Tibial artery (tissue), 4 donors: ENCODE measurements at regions not wholly inside any gene's neighbourhood (a gene's known extent, or its start where the extent isn't known, plus 50 kb on each side); places are given as distances from the start of the nearest gene placed in this dataset.

ENCODE experiments used
- DNase-seq, 2 donors: peaks; one replicate each; pipeline ENCODE4 v3.0.0-alpha.2; 2019
- H3K27ac ChIP-seq, 2 donors: fragments of 200-600 bp; sonication (generic) in 1 of 2; 1 replicate in 1 of 2; 2 replicates in 1 of 2; pipeline ENCODE4 v1.5.1; 2018 to 2019; ENCODE audit warnings: mild to moderate bottlenecking in 1 of 2
- H3K27me3 ChIP-seq, 2 donors: fragments of 200-600 bp; sonication (generic) in 1 of 2; one replicate each; pipeline versions ENCODE4 v1.5.1 to v1.6.0; 2016 to 2019
- H3K36me3 ChIP-seq, 3 donors: fragments of 200-600 bp; sonication (generic) in 2 of 3; one replicate each; pipeline ENCODE4 v1.5.1; 2016 to 2019; ENCODE audit warnings: mild to moderate bottlenecking in 2 of 3
- H3K4me1 ChIP-seq, 4 donors: fragments of 200-600 bp; sonication (generic) in 2 of 4; 1 replicate in 3 of 4; 2 replicates in 1 of 4; pipeline ENCODE4 v1.5.1; 2016 to 2019
- H3K4me3 ChIP-seq, 2 donors: fragments of 200-600 bp; sonication (generic) in 1 of 2; 1 replicate in 1 of 2; 2 replicates in 1 of 2; pipeline ENCODE4 v1.5.1; 2018 to 2019; ENCODE audit warnings: mild to moderate bottlenecking in 2 of 2
- H3K9me3 ChIP-seq, 3 donors: fragments of 200-600 bp; sonication (generic) in 1 of 3; one replicate each; pipeline ENCODE4 v1.5.1; 2016 to 2019
- intact Hi-C: fragments of 100-400 bp; cut with DNase I; formaldehyde crosslinking; loops from one replicate; pipeline ENCODE4 v1.15.0; 2023; ENCODE audit warnings: low total_unique reads
- TF ChIP-seq, protein P1 (sequence below), 2 experiments: fragments of 200-600 bp in 1 of 2; fragments of 450-650 bp in 1 of 2; IDR thresholded peaks; one replicate each; pipeline ENCODE4 v1.5.1; 2017 to 2019; ENCODE audit warnings: antibody characterized with exemption in 2 of 2, mild to moderate bottlenecking in 1 of 2, moderate library complexity in 1 of 2

DNA sequence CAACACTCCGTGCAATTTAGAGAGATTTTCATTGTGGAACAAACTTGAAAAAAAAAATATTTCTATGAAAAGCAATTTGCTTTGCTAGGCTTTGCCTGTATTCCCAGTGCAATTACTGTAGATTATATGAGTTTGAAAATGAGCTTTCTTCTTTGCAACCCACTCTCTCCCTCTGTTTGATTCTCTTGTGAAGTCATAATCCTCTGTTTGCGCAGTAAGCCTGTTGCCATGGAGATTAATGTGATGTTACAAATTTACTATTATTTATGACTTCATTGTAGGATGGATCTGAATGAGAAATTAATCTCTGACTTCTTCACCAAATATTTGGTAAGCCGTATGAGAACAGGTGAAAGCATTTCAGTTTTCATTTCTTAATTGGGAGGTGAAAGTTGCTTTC, 320.3 kb downstream of the SPATA31D1 start:
- TF ChIP-seq, protein P1, sequence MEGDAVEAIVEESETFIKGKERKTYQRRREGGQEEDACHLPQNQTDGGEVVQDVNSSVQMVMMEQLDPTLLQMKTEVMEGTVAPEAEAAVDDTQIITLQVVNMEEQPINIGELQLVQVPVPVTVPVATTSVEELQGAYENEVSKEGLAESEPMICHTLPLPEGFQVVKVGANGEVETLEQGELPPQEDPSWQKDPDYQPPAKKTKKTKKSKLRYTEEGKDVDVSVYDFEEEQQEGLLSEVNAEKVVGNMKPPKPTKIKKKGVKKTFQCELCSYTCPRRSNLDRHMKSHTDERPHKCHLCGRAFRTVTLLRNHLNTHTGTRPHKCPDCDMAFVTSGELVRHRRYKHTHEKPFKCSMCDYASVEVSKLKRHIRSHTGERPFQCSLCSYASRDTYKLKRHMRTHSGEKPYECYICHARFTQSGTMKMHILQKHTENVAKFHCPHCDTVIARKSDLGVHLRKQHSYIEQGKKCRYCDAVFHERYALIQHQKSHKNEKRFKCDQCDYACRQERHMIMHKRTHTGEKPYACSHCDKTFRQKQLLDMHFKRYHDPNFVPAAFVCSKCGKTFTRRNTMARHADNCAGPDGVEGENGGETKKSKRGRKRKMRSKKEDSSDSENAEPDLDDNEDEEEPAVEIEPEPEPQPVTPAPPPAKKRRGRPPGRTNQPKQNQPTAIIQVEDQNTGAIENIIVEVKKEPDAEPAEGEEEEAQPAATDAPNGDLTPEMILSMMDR (IDR thresholded peaks at IDR 0.05): no peak
- intact Hi-C loops: no loop called here
- Histone ChIP-seq H3K9me3 (no peaks in the 10 kb centered on the region), H3K36me3 (no peaks in the 10 kb centered on the region), H3K4me3 (no peak overlapping the region), H3K27ac (no peak overlapping the region), H3K27me3 (no peaks in the 10 kb centered on the region), H3K4me1 (no peaks in the 10 kb centered on the region)
- DNase-seq: no peak

DNA sequence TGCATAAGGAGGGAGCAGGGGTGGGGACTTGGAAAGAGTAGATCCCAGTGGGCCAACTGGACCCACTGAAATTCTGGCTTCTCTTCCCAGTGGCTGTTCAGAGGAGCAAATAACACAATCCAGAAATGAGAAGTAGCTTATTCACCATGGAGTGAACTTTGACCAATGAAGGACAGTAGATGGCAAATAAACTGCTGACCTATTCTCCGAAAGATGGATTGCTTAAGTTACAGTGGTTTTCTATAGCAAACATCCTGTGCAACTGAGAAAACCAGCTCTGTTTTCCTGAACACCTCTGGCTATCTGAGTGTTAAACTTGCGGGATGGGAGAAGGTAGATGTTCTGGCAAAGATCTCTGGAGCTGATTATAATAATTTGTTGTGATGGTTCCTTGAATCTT, 325.1 kb downstream of the SPATA31D1 start:
- TF ChIP-seq, protein P1 (IDR thresholded peaks at IDR 0.05): no peak
- no peak overlapping the region for H3K4me3 ChIP-seq
- H3K36me3 ChIP-seq: no peaks in the 10 kb centered on the region
- H3K9me3 ChIP-seq: no peaks in the 10 kb centered on the region
- intact Hi-C loops: no loop called here
- no peak for DNase-seq
- H3K27me3 ChIP-seq: no peaks in the 10 kb centered on the region
- H3K27ac ChIP-seq: no peak overlapping the region
- H3K4me1 ChIP-seq: no peaks in the 10 kb centered on the region

DNA sequence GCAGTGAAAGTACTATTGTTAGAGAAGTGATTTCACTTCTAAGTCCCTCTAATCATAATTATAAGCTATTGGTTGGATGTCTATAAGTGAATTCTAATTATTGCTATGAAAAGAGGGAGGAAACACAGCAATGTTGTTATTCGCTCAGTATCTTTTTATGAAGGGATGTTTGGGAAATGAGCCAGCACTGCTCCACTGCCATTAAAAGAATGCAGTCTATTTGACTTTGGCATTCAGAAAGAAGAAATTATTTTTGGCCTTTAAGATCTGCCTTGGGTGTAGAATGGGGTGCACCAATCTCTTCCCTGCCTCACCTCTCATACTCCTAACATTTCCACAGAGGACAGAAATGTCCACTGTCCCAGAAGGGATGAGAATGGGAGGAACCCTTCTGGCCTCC, 332.0 kb downstream of the SPATA31D1 start:
- intact Hi-C loops: no loop called here
- H3K36me3 ChIP-seq: no peaks in the 10 kb centered on the region
- H3K27ac ChIP-seq: no peak overlapping the region
- H3K4me1 ChIP-seq: no peaks in the 10 kb centered on the region
- H3K9me3 ChIP-seq: peaks cover 0 to 4% (median 3%) of the 10 kb centered on the region in 3 donors
- no peak overlapping the region for H3K4me3 ChIP-seq
- DNase-seq: no peak
- no peaks in the 10 kb centered on the region for H3K27me3 ChIP-seq
- TF ChIP-seq, protein P1 (IDR thresholded peaks at IDR 0.05): no peak

DNA sequence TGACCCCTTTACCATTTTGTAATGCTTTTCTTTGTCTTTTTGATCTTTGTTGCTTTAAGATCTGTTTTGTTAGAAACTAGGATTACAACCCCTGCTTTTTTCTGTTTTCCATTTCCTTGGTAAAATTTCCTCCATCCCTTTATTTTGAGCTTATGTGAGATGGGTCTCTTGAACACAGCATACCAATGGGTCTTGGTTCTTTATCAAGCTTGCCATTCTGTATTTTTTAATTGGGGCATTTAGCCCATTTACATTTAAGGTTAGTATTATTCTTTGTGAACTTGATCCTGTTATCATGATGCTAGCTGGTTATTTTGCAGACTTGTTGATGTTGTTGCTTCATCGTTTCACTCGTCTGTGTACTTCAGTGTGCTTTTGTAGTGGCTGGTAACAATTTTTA, 337.3 kb downstream of the SPATA31D1 start:
- intact Hi-C loops: no loop called here

DNA sequence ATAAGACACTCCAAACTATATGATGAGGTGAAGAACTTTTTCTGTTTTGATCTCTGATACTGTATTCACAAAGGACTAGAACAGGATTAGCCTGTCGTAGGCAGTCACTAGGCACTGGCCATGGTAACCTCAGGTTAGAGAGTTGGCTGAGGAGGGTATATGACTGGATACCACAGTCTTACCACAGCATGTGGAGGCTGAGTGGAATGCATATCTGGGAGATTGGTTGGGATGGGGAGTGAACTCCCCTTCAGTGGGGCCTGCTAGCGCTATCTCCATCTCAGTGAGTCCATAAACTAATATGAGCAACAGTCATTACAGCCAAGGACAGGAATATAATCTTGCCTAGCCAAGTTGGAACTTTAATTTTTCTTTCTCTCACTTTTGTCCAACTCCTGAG, 339.1 kb downstream of the SPATA31D1 start:
- DNase-seq: no peak
- peaks cover 0 to 13% (median 4%) of the 10 kb centered on the region in 3 donors for H3K9me3 ChIP-seq
- H3K4me1 ChIP-seq: no peaks in the 10 kb centered on the region
- intact Hi-C loops: no loop called here
- no peaks in the 10 kb centered on the region for H3K27me3 ChIP-seq
- H3K4me3 ChIP-seq: no peak overlapping the region
- no peak overlapping the region for H3K27ac ChIP-seq
- no peaks in the 10 kb centered on the region for H3K36me3 ChIP-seq
- TF ChIP-seq, protein P1 (IDR thresholded peaks at IDR 0.05): no peak

More for the DNA sequence above, 337.3 kb downstream of the SPATA31D1 start:
- no peak overlapping the region for H3K4me3 ChIP-seq
- peaks cover 0 to 13% (median 4%) of the 10 kb centered on the region in 3 donors for H3K9me3 ChIP-seq
- TF ChIP-seq, protein P1 (IDR thresholded peaks at IDR 0.05): no peak
- H3K27ac ChIP-seq: no peak overlapping the region
- no peaks in the 10 kb centered on the region for H3K36me3 ChIP-seq
- H3K4me1 ChIP-seq: no peaks in the 10 kb centered on the region
- DNase-seq: no peak
- no peaks in the 10 kb centered on the region for H3K27me3 ChIP-seq

DNA sequence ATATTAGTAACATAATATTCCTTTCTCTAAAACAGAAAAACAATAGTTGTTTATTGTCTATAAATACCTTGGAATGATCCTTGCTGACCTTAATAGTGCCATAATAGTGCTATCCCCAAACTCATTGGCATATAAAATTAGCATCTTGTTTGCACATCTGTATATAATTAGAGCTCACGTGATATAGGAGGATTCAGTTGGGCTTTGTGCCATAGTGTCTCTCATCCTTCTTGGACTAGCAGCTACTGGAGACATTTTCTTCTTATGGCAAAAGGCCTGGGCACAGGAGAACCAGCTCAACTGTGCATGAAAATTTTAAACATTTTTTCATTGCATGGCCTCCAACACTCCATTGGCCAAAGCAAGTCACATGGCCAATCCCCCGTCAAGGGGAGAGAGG, 342.5 kb downstream of the SPATA31D1 start:
- Histone ChIP-seq H3K27ac (no peak overlapping the region), H3K4me3 (no peak overlapping the region), H3K9me3 (peaks cover 0 to 6% (median 0%) of the 10 kb centered on the region in 3 donors), H3K36me3 (no peaks in the 10 kb centered on the region), H3K27me3 (no peaks in the 10 kb centered on the region), H3K4me1 (no peaks in the 10 kb centered on the region)
- TF ChIP-seq, protein P1 (IDR thresholded peaks at IDR 0.05): no peak
- intact Hi-C loops: no loop called here
- no peak for DNase-seq
